Dermis blood vessel endothelial cell (primary cell): ENCODE measurements at regions not wholly inside any gene's neighbourhood (a gene's known extent, or its start where the extent isn't known, plus 50 kb on each side); places are given as distances from the start of the nearest gene placed in this dataset.
"Not testable (repeated sequence)": the region's sequence is repeated elsewhere in the genome, so short reads cannot be mapped to it uniquely, and the experiment has no call there.

Experiments
- DNase-seq: peaks from one replicate; pipeline ENCODE4 v3.0.0; 2010

GRCh38 chr1:213418268-213419071 lies 367.4 kb downstream of the RPS6KC1 start:
- no peak for DNase-seq

DNA sequence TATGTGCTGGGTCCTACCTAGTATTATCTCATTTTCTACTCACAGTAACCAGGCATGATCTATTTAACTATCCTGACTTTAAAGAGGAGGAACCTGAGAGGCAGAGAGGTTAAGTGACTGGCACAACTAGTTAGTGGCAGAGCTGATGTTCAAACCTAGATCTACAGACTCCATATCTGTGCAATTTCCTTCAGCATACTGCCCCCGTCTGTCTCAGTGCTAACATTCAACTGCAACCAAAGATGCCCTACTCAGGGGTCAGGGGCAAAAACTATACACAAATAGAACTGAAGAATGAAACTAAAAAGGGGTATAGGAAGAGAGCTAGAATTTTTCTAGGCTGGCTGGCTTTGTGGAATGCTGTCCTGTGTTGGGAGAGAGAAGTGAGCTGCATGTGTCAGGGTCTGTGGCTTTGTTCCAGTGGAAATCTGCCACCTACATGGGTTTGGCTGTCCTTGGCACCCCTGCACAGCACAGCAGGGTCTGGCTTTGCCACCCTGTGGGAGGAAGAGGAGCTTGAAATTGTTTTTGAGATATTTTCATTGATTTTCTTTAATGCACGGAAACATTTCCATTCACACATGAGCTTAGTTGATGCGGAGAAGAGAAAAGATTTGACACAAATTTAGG lies 368.5 kb downstream of the RPS6KC1 start:
- no peak for DNase-seq

DNA sequence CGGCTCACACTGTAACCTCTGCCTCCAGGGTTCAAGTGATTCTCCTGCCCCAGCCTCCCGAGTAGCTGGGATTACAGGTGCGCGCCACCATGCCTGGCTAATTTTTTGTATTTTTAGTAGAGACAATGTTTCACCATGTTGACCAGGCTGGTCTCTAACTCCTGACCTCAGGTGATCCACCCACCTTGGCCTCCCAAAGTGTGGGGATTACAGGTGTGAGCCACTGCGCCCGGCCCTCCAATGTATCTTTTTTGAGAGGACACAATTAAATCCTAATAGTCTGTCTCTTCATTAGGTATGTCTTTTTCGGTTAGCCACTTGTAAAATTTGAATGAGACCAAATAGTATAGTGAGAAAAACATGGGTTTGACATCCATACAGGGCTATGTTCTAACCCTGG lies 370.1 kb downstream of the RPS6KC1 start:
- not testable (repeated sequence) for DNase-seq

GRCh38 chr1:213423041-213423440 lies 372.0 kb downstream of the RPS6KC1 start:
- no peak for DNase-seq

DNA sequence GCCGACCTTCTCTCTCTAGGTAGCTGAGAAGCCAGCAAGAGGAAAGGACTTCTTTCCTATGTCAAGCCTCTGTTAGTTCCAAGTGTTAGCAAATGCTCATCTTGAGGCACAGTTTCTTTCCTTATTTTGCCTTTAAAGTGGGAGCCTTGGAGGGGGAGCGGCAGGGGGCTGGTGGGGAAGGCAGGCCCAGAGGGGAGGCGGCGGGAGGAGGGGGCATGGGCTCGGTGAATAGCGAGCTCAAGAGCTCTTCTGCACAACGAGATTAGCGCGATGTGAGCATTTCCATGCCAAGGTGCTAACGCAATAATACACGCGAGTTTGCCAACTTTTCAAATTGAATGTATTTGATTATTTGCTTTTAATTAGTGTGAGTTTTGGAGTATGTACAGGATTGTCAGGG lies 372.6 kb downstream of the RPS6KC1 start:
- DNase-seq, result no peak

DNA sequence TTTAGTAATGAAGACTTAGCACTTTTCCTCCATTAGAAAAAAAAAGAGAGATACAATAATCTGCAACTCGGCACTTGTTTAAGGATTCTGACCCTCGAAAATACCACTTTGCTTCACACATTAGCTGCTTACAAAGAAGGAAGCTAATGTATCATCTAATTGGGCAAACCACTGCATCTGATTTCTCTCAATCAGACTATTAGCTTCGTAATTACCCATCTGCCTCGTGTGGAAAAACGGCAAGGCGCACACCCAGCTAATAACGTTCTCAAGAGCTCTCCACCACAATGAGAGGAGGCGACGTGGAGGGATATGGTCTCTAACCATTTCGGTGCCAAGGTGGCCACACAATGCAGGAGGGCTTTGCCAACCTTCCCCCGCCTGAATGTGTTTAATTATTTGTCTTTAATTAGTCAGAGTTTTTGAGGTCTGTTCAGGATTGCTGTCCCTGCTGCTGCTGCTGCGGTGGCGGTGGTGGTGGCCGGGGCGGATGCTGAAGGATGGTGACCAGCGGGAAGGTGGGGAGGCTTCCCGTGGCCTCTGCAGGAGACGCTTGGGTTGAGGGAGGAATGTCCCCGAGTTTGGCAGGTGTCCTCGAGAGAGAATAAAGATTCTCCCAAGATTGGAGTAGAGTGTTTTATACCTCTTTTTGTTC lies 374.5 kb downstream of the RPS6KC1 start:
- no peak for DNase-seq

GRCh38 chr1:213429642-213430041 lies 378.6 kb downstream of the RPS6KC1 start:
- no peak for DNase-seq

DNA sequence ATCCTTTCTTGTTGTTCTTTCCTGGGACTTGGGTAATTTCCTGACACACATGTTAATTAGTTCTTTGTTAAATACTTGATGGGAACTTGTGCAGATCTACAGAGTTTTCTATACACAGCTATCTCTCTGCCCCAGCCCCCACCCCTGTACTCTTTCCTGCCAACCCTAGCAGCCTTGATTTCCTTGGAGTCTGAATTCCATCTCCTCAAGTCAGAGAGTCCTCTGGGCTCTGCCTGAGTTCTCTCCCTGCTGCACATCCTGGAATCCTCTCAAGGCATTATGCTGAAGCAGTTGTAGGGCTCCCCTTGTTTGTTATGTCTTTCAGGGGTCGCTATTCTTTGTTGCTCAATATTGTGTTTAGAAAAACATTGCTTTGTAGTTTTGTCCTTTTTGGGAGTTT lies 384.7 kb downstream of the RPS6KC1 start:
- no peak for DNase-seq

DNA sequence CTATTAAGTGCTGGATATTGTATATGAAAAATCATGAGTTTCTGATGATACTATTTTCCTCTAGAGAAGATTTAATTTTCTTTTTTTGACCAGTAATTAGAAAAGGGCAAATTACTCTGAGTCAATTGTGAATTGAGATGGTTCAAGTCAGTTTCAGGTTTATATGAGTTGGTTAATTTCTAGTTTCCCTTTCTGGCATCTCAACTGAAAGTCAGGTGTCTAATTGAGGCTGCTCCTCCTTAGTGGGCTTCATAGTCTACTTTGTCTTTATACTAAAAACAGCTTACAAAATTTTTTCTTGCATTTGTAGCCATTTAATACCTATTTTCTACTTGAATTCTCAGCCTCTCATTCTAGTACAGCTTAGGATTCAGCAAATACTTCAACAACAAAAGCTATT lies 387.3 kb downstream of the RPS6KC1 start:
- DNase-seq, result no peak

DNA sequence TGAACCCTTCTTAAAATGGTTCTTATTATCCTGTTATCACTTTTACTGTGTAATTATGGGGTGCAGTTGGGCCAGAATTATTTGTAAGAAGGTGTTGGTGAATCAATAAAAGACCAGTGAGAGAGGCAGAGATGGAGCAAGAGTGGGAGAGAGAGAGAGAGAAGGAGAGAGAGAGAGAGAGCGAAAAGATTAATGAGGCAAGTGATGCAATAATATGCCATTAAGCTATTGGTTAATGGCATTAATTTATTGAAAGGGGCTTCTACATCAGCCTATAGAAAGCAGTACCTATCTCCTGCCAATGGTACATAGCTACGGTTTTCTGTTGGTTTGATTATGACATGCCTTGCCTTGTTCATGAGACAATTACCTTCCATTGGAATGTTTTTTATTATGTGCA lies 388.7 kb downstream of the RPS6KC1 start:
- DNase-seq, result no peak

- DNase-seq, result no peak
Observed at GRCh38 chr1:213440766-213441165, 389.7 kb downstream of the RPS6KC1 start.

DNA sequence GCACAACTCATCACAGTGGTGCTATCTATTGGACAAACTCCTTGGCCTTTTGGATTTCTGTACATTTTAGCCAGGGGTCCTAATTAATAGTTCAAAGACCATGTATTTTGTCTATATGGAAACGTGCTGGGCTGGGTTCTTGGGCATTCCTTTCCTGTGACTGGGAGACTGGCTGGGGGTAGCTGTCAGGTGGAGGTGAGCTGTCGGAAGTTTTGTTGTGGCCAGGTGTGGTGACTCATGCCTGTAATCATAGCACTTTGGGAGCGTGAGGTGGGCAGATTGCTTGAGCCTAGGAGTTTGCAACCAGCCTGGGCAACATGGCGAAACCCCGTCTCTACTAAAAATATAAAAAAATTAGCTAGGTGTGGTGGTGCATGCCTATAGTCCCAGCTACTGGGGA lies 392.4 kb downstream of the RPS6KC1 start:
- no peak for DNase-seq

GRCh38 chr1:213444224-213444623 lies 393.2 kb downstream of the RPS6KC1 start:
- DNase-seq, result no peak

DNA sequence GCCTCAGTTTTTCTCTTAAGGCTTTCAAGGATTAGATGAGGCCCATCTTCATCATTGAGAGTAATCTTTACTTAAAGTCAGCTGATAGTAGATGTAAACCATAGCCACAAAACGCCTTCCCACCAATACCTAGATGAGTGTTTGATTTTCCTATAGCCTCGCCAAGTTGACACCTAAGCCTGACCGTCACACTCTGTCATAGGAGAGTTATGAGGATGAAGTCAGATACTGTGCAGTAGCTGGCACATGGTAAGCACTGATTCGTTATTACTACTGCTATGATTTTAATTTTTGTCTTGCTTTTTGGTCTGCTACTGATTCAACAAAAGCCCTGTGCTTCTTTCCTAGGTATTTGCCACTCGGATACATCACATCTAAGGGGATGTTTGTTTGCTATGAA lies 395.5 kb downstream of the RPS6KC1 start:
- DNase-seq, result no peak

GRCh38 chr1:213448360-213448759 lies 397.3 kb downstream of the RPS6KC1 start:
- no peak for DNase-seq

DNA sequence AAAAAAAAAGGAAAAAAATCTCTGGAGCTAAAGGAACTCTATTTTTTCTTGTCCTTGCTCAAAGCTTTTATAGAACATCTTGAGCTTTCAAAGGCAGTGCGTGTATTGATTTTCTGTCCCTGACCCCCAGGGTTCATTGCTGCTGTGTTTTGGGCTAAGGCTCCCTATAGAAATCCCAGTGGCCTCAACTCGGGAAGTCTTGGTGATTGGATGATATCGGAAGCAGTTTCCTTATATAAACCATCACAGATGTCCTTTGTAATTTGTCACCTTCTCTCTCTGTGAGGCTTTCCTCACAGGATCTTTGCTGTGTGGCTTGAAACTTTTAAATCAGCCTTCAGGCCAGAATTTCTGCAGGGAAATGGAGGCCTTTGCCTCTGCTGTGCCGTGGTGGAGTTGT lies 397.7 kb downstream of the RPS6KC1 start:
- DNase-seq, result no peak

- DNase-seq, result no peak
Observed at GRCh38 chr1:213452501-213452900, 401.5 kb downstream of the RPS6KC1 start.

- no peak for DNase-seq
Observed at GRCh38 chr1:213457186-213457585, 406.1 kb downstream of the RPS6KC1 start.

- DNase-seq, result no peak
Observed at GRCh38 chr1:213457733-213458132, 406.7 kb downstream of the RPS6KC1 start.

GRCh38 chr1:213462374-213462773 lies 411.3 kb downstream of the RPS6KC1 start:
- not testable (repeated sequence) for DNase-seq

GRCh38 chr1:213464786-213465460 lies 413.9 kb downstream of the RPS6KC1 start:
- no peak for DNase-seq

- DNase-seq, result no peak
Observed at GRCh38 chr1:213466541-213466940, 415.5 kb downstream of the RPS6KC1 start.

DNA sequence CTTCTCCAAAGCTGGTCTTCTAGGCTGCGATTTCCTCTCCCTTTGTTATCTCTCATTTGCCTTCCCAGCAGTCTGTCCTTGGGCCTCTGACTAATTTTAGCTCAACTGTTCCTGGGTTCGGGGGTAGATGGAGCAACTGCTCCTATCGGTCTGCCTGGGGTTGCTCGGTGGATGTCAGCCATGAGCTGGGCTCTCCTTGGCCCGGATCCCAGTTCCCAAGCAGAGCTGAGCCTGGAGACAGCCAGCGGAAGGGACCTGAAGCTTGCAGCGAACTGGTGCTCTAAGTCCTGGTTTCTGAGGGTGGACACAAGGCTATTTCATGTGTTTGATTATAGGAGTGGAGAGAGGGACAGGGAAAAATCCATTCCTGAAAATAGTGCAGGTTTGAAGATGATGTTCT lies 423.0 kb downstream of the RPS6KC1 start:
- DNase-seq, result no peak
